22Rv1 (cell line): ENCODE measurements at regions not wholly inside any gene's neighbourhood (a gene's known extent, or its start where the extent isn't known, plus 50 kb on each side); places are given as distances from the start of the nearest gene placed in this dataset.

Experiments used
- H3K27ac ChIP-seq: fragments of 450-650 bp; 2 replicates; pipeline ENCODE4 v1.5.1; 2017
- ZFX ChIP-seq: fragments of 450-650 bp; IDR thresholded peaks from 2 replicates; pipeline ENCODE4 v1.6.1; 2017; ENCODE audit warnings: antibody characterized with exemption, borderline replicate concordance
- TF ChIP-seq, protein P1 (sequence below): fragments of 450-650 bp; IDR thresholded peaks from 2 replicates; pipeline ENCODE4 v1.5.1; 2017; ENCODE audit warnings: mild to moderate bottlenecking

DNA sequence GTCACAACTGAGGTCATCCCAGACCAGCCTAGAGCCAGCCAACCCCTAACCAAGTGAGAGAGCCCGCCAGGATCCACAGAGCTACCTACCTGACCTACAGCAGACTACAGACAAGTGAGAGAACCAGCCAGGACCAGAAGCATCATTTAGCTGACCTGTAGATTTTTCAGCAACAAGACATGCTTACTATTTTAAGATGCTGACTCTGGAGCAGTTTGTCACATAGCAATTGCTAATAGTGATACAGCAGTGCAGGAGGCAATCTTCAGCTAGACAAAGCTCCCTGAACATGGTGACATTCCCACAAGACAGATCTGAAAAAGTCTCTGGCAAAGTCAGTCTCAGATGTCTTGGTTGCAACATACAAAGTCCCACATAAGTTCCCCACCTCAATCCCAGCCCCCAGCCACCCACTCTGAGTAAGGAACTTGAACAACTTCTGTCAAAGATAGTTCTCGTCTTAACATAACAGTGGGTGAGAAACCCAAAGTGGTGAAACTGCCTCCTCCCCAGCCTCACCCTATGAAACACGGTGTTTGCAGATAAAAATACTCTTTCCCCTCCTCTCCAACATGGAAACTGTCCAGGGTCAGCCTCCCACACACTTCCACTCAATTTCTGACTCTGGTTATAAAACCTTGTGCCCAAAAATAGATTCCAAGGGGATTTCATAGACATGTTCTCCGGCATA lies 120.3 kb upstream of the SLC6A11 start:
- no peak for TF ChIP-seq ZFX
- TF ChIP-seq, protein P1, sequence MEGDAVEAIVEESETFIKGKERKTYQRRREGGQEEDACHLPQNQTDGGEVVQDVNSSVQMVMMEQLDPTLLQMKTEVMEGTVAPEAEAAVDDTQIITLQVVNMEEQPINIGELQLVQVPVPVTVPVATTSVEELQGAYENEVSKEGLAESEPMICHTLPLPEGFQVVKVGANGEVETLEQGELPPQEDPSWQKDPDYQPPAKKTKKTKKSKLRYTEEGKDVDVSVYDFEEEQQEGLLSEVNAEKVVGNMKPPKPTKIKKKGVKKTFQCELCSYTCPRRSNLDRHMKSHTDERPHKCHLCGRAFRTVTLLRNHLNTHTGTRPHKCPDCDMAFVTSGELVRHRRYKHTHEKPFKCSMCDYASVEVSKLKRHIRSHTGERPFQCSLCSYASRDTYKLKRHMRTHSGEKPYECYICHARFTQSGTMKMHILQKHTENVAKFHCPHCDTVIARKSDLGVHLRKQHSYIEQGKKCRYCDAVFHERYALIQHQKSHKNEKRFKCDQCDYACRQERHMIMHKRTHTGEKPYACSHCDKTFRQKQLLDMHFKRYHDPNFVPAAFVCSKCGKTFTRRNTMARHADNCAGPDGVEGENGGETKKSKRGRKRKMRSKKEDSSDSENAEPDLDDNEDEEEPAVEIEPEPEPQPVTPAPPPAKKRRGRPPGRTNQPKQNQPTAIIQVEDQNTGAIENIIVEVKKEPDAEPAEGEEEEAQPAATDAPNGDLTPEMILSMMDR = no peak
- H3K27ac ChIP-seq = no peak overlapping the region

DNA sequence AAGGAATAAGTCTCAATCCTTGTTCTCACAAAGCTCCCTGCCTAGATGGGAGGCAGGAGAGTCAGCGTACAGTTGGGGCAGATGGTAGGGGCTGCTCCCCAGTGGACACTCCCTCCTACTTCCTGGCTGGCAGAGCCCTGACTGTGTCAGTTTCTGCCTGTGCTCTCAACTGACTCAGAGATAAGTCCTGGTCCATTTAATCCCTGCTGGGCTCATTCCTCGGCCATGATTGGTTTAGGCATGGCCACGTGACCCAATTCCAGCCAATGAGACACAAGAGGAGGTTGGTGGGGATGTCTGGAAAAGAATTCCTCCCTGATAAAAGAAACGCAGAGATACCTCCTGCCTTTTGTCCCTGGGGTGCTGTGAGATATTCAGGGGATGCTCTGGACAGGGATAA lies 118.1 kb upstream of the SLC6A11 start:
- TF ChIP-seq, protein P1 = no peak
- TF ChIP-seq ZFX = no peak
- H3K27ac ChIP-seq = no peak overlapping the region

DNA sequence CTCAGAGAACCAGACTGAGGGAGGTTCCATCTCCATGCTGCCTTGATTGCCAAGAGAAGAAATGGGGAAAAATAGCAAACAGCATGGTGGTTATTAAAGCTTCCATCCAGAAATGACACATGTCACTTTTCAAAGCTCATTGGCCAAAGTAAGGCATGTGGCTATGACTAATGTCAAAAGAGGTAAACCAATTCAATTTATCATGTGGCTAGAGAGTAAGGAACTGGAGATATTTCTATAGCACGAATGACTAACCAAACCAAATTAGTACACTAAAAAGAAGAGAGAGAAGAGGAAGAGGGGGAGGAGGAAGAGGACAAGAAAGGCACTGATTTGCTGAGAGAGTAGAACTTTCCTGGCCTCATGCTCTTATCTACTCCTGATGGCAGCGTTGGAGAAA lies 115.2 kb upstream of the SLC6A11 start:
- TF ChIP-seq, protein P1 = no peak
- no peak for TF ChIP-seq ZFX

DNA sequence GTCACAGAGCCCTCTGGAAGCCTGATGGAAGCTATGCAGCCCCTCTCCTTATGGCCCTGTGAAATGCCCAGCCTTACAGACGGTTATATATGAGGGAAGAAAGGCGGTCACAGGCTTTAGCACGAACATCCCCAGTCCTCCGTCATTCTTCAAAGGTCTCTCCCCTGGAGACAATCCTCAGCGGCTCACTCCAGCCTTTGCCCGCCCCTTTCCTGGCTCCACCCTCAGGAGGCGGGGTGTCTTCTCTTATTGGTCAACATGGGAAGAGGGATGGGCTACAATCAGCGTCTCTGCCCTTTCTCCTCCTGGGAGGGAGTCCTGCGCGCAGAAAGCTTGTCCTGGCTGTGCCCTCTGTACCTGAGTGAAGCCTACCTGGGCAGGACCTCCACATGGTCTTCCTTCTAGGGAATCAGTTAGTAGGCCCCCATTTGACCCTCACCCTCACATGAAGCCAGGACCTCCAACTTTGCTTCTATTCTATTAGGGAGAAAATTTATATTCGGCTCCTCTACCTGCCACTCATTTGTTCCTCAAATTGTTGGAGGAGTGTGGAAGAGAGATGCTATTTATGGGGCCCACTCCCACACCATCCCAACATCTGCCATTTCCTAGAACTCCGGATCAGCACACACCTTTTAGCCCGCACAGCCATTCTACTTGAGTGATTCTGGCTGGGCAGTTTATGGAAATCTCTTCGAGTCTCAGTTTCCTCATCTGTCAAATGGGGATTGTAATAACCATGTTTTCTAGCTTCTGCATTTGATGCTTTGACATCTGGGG lies 112.9 kb upstream of the SLC6A11 start:
- TF ChIP-seq ZFX = no peak
- TF ChIP-seq, protein P1 = no peak

More for the DNA sequence above, 115.2 kb upstream of the SLC6A11 start:
- H3K27ac ChIP-seq = no peak overlapping the region

DNA sequence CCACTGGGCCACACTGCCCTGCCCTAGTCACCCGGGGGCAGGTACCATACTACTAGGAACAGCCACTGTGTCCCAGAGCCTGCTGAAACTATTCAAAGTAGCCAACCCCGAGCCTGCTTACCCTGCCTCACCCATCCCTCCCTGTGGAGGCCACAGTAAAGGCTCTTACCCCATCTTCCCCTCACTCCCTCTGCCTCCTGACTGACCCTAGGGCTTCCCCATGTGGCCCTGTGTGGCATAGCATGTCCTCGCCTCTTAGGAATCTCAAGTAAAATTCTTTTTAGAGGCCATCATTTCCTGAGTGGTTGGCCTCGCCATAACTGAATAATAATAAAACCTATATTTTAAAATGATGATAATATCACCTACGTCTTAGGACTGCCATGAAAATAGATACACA lies 112.2 kb upstream of the SLC6A11 start:
- TF ChIP-seq, protein P1 = peak; percentile 8; the same call in 1 of the 2 replicates
- TF ChIP-seq ZFX = no peak

More for the DNA sequence above, 112.9 kb upstream of the SLC6A11 start:
- no peak overlapping the region for H3K27ac ChIP-seq

DNA sequence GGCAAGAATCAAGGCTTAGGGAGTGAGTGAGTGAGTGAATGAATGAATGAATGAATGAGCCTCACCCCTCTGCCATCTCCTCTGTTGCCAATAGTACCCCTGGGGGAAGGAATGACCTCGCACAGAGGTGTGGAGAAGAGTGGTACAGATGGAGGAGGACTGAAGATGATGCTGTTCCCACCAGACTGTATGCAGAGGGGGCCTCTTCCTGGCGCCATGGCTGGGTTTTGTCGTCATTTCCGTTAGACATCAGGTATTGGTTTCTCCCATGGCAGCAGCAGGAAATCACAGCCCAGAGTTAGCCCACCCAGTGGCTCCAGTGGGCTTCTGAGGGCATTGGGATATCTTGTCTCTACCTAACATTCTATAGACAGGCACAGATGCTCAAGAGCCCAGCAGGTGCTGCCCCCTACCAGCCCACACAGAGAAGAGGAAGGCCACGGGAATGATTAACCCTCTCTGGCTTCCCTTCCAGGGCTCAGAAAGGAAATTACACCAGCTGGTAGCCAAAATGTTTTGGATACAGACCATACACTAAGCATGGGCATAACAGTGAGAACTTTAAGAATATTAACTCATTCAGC lies 109.8 kb upstream of the SLC6A11 start:
- no peak overlapping the region for H3K27ac ChIP-seq
- TF ChIP-seq, protein P1 = 0 out of 2 replicates have a peak, but pooled peaks have one; percentile 4
- no peak for TF ChIP-seq ZFX

More for the DNA sequence above, 112.2 kb upstream of the SLC6A11 start:
- no peak overlapping the region for H3K27ac ChIP-seq
